ENCODE measurements at regions not wholly inside any gene's neighbourhood (a gene's known extent, or its start where the extent isn't known, plus 50 kb on each side); places are given as distances from the start of the nearest gene placed in this dataset. TPM values are rescaled to one million over a fixed set of nuclear protein-coding genes. Genes with fewer than 3 reads are reported as not detected.
"Not testable (repeated sequence)": the region's sequence is repeated elsewhere in the genome, so short reads cannot be mapped to it uniquely, and the experiment has no call there.

GRCh38 chrX:2568125-2568524 is 67.3 kb upstream of the DHRSX start:
- no peak overlapping the region for H3K4me3 ChIP-seq (ENCODE audit: low read depth, low read length)
- H3K4me1 ChIP-seq (ENCODE audit: insufficient read depth): no peaks in the 10 kb centered on the region
- no peak for DNase-seq (ENCODE audit: extremely low spot score)
- H3K36me3 ChIP-seq (ENCODE audit: insufficient read depth): no peaks in the 10 kb centered on the region
- 91% methylated on average over 6 of the region's 6 CpGs for WGBS
- no peak overlapping the region for H3K27ac ChIP-seq (ENCODE audit: low read depth)

DNA sequence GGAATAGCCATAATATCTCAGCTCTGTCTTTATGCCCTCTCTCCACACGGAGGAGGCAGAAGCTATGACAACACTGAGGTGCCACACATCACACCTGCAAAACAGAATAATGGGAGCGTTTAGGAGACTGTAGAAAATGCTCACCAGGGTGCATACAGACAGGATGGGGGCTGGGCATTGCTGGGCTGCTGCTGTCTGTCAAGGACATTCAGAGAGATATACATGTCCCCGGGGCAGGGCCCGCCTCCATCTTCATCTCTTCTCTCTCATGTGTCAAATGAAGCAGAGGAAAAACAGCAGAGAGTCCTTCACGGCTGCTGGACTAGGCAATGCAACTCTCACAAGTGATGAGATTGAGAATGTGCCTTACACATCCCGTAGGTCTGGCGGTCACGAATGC is 65.3 kb upstream of the DHRSX start:
- no peaks in the 10 kb centered on the region for H3K4me1 ChIP-seq (ENCODE audit: insufficient read depth)
- 71% methylated on average over 8 of the region's 8 CpGs for WGBS

DNA sequence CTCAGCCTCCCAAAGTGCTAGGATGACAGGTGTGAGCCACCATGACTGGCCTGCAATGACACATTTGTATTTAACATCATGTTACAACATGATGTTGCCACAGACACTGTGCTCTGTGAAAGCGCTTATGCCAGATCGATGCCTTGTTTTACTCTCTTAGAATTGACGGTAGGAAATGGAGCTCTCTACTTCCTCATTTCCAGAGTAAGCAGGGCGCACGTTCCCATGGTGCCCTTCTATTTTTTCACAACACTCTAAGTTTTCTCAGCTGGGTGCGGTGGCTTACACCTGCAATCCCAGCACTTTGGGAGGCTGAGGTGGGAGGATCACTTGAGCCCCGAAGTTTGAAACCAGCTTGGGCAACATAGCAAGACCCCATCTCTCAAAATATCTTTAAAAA is 60.7 kb upstream of the DHRSX start:
- no peaks in the 10 kb centered on the region for H3K36me3 ChIP-seq (ENCODE audit: insufficient read depth)
- no peak overlapping the region for H3K27ac ChIP-seq (ENCODE audit: low read depth)
- no peak overlapping the region for H3K4me3 ChIP-seq (ENCODE audit: low read depth, low read length)
- H3K4me1 ChIP-seq (ENCODE audit: insufficient read depth): no peaks in the 10 kb centered on the region
- 85% methylated on average over 7 of the region's 7 CpGs for WGBS
- no peak for DNase-seq (ENCODE audit: extremely low spot score)

More for the DNA sequence above, 65.3 kb upstream of the DHRSX start:
- Histone ChIP-seq H3K27ac (ENCODE audit: low read depth) (no peak overlapping the region), H3K4me3 (ENCODE audit: low read depth, low read length) (no peak overlapping the region), H3K36me3 (ENCODE audit: insufficient read depth) (no peaks in the 10 kb centered on the region)
- no peak for DNase-seq (ENCODE audit: extremely low spot score)

- H3K27ac ChIP-seq (ENCODE audit: low read depth): no peak overlapping the region
- H3K36me3 ChIP-seq (ENCODE audit: insufficient read depth): no peaks in the 10 kb centered on the region
- H3K4me3 ChIP-seq (ENCODE audit: low read depth, low read length): no peak overlapping the region
- no peaks in the 10 kb centered on the region for H3K4me1 ChIP-seq (ENCODE audit: insufficient read depth)
- no peak for DNase-seq (ENCODE audit: extremely low spot score)
- WGBS: 51% methylated on average over 3 of the region's 3 CpGs
Measured at GRCh38 chrX:2559124-2559523, 58.3 kb upstream of the DHRSX start.

DNA sequence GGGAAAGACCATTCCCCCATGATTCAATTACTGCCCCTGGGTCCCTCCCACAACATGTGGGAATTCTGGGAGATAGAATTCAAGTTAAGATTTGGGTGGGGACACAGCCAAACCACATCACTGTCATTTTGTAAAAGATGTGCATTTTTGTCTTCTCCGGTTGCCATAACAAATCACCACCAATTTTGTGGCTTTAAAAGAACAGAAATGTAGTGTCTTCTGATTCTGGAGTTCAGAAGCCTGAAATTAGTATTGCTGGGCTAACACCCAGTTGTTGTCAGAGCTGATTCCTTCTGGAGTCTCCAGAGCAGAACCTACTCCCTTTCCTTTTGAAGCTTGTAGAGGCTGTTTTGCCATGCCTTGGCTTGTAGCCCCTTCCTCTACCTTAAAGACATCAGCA is 54.1 kb upstream of the DHRSX start:
- no peak overlapping the region for H3K4me3 ChIP-seq (ENCODE audit: low read depth, low read length)
- H3K36me3 ChIP-seq (ENCODE audit: insufficient read depth): no peaks in the 10 kb centered on the region
- H3K27ac ChIP-seq (ENCODE audit: low read depth): no peak overlapping the region
- DNase-seq (ENCODE audit: extremely low spot score): no peak
- no peaks in the 10 kb centered on the region for H3K4me1 ChIP-seq (ENCODE audit: insufficient read depth)
- WGBS: 84% methylated on average over 1 of the region's 1 CpG

GRCh38 chrX:2554066-2554465 is 53.3 kb upstream of the DHRSX start:
- not testable (repeated sequence) for H3K27ac ChIP-seq (ENCODE audit: low read depth); H3K4me3 ChIP-seq (ENCODE audit: low read depth, low read length); H3K4me1 ChIP-seq (ENCODE audit: insufficient read depth); DNase-seq (ENCODE audit: extremely low spot score); H3K36me3 ChIP-seq (ENCODE audit: insufficient read depth)
- 82% methylated on average over 6 of the region's 6 CpGs for WGBS

GRCh38 chrX:2552621-2553201 is 51.9 kb upstream of the DHRSX start:
- Histone ChIP-seq H3K4me3 (ENCODE audit: low read depth, low read length) (no peak overlapping the region), H3K27ac (ENCODE audit: low read depth) (no peak overlapping the region), H3K4me1 (ENCODE audit: insufficient read depth) (no peaks in the 10 kb centered on the region), H3K36me3 (ENCODE audit: insufficient read depth) (no peaks in the 10 kb centered on the region)
- DNase-seq (ENCODE audit: extremely low spot score): no peak
- WGBS: 16% methylated on average over 7 of the region's 7 CpGs

- H3K36me3 ChIP-seq (ENCODE audit: insufficient read depth): no peaks in the 10 kb centered on the region
- no peak overlapping the region for H3K4me3 ChIP-seq (ENCODE audit: low read depth, low read length)
- DNase-seq (ENCODE audit: extremely low spot score): no peak
- H3K4me1 ChIP-seq (ENCODE audit: insufficient read depth): no peaks in the 10 kb centered on the region
- H3K27ac ChIP-seq (ENCODE audit: low read depth): no peak overlapping the region
- 41% methylated on average over 9 of the region's 9 CpGs for WGBS
Measured at GRCh38 chrX:2550328-2551020, 49.7 kb upstream of the DHRSX start.

Small RNA genes in the stretch of these regions (small RNA-seq; reads per million reads assigned to genes)
- not detected for gene MIR6089

Data from urinary bladder (tissue), 4 donors.